ENCODE measurements at regions not wholly inside any gene's neighbourhood (a gene's known extent, or its start where the extent isn't known, plus 50 kb on each side); places are given as distances from the start of the nearest gene placed in this dataset.

DNA sequence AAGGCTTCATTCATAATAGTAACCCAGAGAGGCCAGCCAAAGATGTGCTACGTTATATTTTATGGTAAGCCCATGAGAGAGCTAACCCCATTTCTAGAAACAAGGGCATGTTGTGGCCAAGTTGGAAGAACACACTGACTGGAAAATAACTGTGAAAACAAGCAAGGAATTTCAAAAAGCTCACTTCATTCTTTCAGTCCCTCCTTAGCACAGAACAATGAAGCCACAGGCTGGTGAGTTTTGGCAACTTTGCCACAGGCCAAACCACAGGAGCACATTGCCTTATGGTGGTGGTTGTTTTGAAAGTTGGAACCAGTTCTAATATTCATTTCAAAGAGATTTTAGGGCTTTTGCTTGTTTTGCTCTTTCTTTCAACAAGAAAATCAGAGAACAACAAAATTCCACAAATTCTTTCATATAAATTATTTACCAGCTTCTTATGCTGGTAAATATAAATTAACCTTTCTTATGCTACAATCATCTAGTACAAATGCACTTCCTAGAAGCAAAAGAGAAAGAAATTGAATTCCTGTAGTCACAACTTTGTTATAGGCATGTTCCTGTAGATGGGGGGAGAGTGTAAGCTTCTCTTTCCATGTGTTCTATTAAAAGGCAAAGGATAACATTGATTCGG is 225.4 kb upstream of the RFX3 start:
- DNase-seq (no peak), ATAC-seq (ENCODE audit: low FRiP score) (peak; percentile 53)
- H3K27ac ChIP-seq (ENCODE audit: low read depth in 1 of 2, low read length in 2 of 2) = peak overlapping the region; percentile 6 to 60
- no peak overlapping the region for H3K4me3 ChIP-seq (ENCODE audit: low read length in 2 of 2)
- H3K9me3 ChIP-seq (ENCODE audit: control insufficient read depth, low read length) = no peaks in the 10 kb centered on the region
- WGBS, 2 donors = 3 to 9% methylated on average over 2 of the region's 2 CpGs
- H3K36me3 ChIP-seq (ENCODE audit: control insufficient read depth in 1 of 2, insufficient read depth in 2 of 2, low read length in 1 of 2) = no peaks in the 10 kb centered on the region
- intact Hi-C loops (cut with DNase I) = no loop called here
- no peaks in the 10 kb centered on the region for H3K27me3 ChIP-seq (ENCODE audit: control insufficient read depth in 1 of 2, insufficient read depth in 2 of 2, low read length in 1 of 2)
- H3K4me1 ChIP-seq (ENCODE audit: control insufficient read depth in 1 of 2, insufficient read depth in 2 of 2, low read length in 2 of 2) = peaks cover 5 to 6% of the 10 kb centered on the region in 2 donors

DNA sequence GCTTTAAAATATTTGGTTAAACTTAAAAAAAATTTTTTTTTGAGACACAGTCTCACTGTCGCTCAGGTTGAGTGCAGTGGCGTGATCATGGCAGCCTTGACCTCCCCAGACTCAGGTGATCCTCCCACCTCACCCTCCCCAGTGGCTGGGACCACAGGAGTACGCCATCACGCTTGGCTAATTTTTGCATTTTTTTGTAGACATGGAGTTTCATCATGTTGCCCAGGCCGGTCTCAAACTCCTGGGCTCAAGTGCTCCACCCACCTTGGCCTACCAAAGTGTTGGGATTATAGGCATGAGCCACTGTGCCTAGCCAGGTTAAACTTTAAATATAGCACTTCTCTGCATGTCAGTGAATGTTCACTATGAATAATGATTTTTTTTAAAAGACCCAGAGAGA is 224.5 kb upstream of the RFX3 start:
- WGBS, 2 donors = 77% methylated on average over 5 of the region's 5 CpGs

DNA sequence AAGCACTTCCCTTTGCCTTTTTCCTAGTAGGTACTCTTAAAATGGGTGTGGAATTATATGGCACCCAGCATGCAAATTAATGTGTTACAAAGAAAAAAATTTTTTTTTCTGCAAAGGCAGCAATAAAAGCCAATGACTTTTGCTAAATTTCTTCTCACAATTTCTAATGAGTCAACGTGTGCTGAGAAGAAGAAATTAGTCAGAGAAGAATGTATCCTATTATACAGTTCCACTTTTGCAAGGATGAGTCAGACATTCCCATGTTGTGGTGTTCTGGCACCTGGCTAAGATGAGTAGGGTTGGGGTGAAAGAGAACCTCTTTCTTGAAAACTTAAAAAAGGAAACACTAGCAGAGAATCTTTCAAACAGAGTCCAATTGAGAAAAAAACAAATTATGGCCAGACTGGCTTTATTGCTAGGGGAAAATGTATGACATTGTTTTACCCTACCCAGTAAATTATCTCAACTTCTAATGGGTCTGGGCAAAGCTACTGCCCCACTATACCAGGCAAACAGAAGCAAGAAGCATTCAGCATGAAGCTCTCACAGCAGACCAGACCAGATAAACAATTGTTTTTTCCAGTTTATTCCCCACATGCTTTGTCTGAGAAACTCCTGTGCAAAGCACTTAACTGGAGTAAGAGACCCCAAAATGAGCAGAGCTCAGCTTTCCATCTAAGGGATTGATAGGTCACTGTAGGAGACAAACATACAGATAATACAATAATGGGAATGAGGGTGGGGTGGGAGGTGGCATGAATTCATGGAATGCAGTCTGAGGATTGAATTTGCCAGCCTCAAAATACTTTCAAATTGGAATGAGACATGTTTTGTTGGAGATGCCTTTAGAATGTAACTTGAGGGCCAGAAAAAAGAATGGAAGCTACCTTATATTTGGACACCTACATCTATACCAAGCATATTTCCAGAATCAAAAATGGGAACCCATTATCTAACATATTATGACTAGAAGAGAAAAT is 220.8 kb upstream of the RFX3 start:
- ATAC-seq (ENCODE audit: low FRiP score) (no peak), DNase-seq (no peak)
- Histone ChIP-seq H3K4me1 (ENCODE audit: control insufficient read depth in 1 of 2, insufficient read depth in 2 of 2, low read length in 2 of 2) (peaks cover 5 to 6% of the 10 kb centered on the region in 2 donors), H3K4me3 (ENCODE audit: low read length in 2 of 2) (no peak overlapping the region), H3K9me3 (ENCODE audit: control insufficient read depth, low read length) (no peaks in the 10 kb centered on the region), H3K36me3 (ENCODE audit: control insufficient read depth in 1 of 2, insufficient read depth in 2 of 2, low read length in 1 of 2) (no peaks in the 10 kb centered on the region), H3K27ac (ENCODE audit: low read depth in 1 of 2, low read length in 2 of 2) (no peak overlapping the region), H3K27me3 (ENCODE audit: control insufficient read depth in 1 of 2, insufficient read depth in 2 of 2, low read length in 1 of 2) (no peaks in the 10 kb centered on the region)
- 28 to 44% methylated on average over 1 of the region's 1 CpG for WGBS, 2 donors
- intact Hi-C loops (cut with DNase I) = no loop called here

More for the DNA sequence above, 224.5 kb upstream of the RFX3 start:
- Histone ChIP-seq H3K4me3 (ENCODE audit: low read length in 2 of 2) (no peak overlapping the region), H3K9me3 (ENCODE audit: control insufficient read depth, low read length) (no peaks in the 10 kb centered on the region), H3K27ac (ENCODE audit: low read depth in 1 of 2, low read length in 2 of 2) (no peak overlapping the region), H3K4me1 (ENCODE audit: control insufficient read depth in 1 of 2, insufficient read depth in 2 of 2, low read length in 2 of 2) (peaks cover 5 to 6% of the 10 kb centered on the region in 2 donors), H3K36me3 (ENCODE audit: control insufficient read depth in 1 of 2, insufficient read depth in 2 of 2, low read length in 1 of 2) (no peaks in the 10 kb centered on the region), H3K27me3 (ENCODE audit: control insufficient read depth in 1 of 2, insufficient read depth in 2 of 2, low read length in 1 of 2) (no peaks in the 10 kb centered on the region)
- DNase-seq (no peak), ATAC-seq (ENCODE audit: low FRiP score) (no peak)
- intact Hi-C loops (cut with DNase I) = no loop called here

DNA sequence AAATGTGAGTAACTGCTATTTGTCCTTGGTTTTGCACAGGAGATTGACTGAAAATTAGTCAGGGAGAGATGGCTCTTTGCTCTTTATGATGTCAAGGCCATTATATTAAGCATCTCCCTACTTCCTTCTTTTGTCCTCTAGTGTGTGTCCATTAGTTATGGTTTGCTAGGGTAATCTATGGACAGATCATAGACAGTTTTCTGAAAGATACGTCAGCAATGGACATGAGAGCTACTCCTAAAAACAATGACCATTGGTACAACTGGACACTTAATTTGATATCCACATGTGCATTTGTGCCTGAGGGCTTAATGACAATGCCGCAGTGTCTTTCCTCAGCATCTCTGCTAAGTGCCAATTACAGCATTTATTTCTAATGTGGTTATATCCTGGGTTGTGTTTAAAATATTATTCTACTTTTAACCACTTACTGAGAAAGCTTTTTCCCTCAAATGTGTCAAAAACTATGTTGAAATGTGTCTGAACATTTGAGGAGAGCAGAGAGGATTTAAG is 218.2 kb upstream of the RFX3 start:
- H3K9me3 ChIP-seq (ENCODE audit: control insufficient read depth, low read length) = no peaks in the 10 kb centered on the region
- no peaks in the 10 kb centered on the region for H3K27me3 ChIP-seq (ENCODE audit: control insufficient read depth in 1 of 2, insufficient read depth in 2 of 2, low read length in 1 of 2)
- no peak for DNase-seq
- no peak overlapping the region for H3K4me3 ChIP-seq (ENCODE audit: low read length in 2 of 2)
- H3K4me1 ChIP-seq (ENCODE audit: control insufficient read depth in 1 of 2, insufficient read depth in 2 of 2, low read length in 2 of 2) = peaks cover 0 to 4% of the 10 kb centered on the region in 2 donors
- WGBS, 2 donors = 92% methylated on average over 2 of the region's 2 CpGs
- ATAC-seq (ENCODE audit: low FRiP score) = no peak
- no peaks in the 10 kb centered on the region for H3K36me3 ChIP-seq (ENCODE audit: control insufficient read depth in 1 of 2, insufficient read depth in 2 of 2, low read length in 1 of 2)
- no peak overlapping the region for H3K27ac ChIP-seq (ENCODE audit: low read depth in 1 of 2, low read length in 2 of 2)
- intact Hi-C loops (cut with DNase I) = no loop called here

DNA sequence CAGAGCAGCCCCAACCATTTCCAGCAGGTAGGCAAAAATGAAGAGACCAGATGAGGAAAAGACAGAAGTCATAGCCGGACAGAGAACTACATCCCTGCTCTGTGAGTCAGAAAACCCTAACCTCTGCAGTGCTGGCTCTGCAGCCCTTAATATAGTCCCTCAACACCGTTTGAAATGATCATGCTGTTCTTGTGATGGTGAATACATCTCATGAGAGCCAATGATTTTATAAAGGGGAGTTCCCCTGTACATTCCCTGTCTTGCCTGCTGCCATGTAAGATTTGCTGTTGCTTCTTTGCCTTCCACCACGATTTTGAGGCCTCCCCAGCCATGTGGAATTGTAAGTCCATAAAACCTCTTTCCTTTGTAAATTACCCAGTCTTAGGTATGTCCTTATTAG is 216.8 kb upstream of the RFX3 start:
- Histone ChIP-seq H3K4me1 (ENCODE audit: control insufficient read depth in 1 of 2, insufficient read depth in 2 of 2, low read length in 2 of 2) (peaks cover 0 to 3% of the 10 kb centered on the region in 2 donors), H3K27ac (ENCODE audit: low read depth in 1 of 2, low read length in 2 of 2) (no peak overlapping the region), H3K4me3 (ENCODE audit: low read length in 2 of 2) (no peak overlapping the region), H3K27me3 (ENCODE audit: control insufficient read depth in 1 of 2, insufficient read depth in 2 of 2, low read length in 1 of 2) (no peaks in the 10 kb centered on the region), H3K36me3 (ENCODE audit: control insufficient read depth in 1 of 2, insufficient read depth in 2 of 2, low read length in 1 of 2) (no peaks in the 10 kb centered on the region), H3K9me3 (ENCODE audit: control insufficient read depth, low read length) (no peaks in the 10 kb centered on the region)
- ATAC-seq (ENCODE audit: low FRiP score) (no peak), DNase-seq (no peak)
- intact Hi-C loops (cut with DNase I) = no loop called here
- 76 to 77% methylated on average over 3 of the region's 3 CpGs for WGBS, 2 donors

DNA sequence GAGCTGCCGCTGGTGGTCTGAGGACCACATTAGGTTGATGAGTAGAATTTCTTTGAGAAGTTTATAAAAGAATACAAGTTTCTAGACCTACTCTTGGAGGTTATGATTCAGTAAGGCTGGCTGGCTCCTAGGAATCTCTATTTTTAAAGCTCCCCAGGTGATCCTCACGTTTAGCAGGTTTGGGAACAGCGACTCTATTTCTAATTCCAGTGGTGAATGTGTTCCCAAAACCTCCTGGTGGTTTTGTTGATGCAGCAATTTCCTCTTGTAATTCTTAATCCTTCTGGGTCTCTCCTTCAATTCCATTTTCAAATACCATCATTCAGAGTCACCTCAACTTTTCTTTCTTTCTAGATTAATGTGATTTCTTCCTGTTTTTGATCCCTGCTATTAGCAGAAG is 215.9 kb upstream of the RFX3 start:
- H3K9me3 ChIP-seq (ENCODE audit: control insufficient read depth, low read length) = no peaks in the 10 kb centered on the region
- no peak overlapping the region for H3K27ac ChIP-seq (ENCODE audit: low read depth in 1 of 2, low read length in 2 of 2)
- H3K4me3 ChIP-seq (ENCODE audit: low read length in 2 of 2) = no peak overlapping the region
- intact Hi-C loops (cut with DNase I) = no loop called here
- no peaks in the 10 kb centered on the region for H3K27me3 ChIP-seq (ENCODE audit: control insufficient read depth in 1 of 2, insufficient read depth in 2 of 2, low read length in 1 of 2)
- H3K4me1 ChIP-seq (ENCODE audit: control insufficient read depth in 1 of 2, insufficient read depth in 2 of 2, low read length in 2 of 2) = peaks cover 0 to 1% of the 10 kb centered on the region in 2 donors
- ATAC-seq (ENCODE audit: low FRiP score) (no peak), DNase-seq (no peak)
- no peaks in the 10 kb centered on the region for H3K36me3 ChIP-seq (ENCODE audit: control insufficient read depth in 1 of 2, insufficient read depth in 2 of 2, low read length in 1 of 2)
- 65 to 71% methylated on average over 3 of the region's 3 CpGs for WGBS, 2 donors

DNA sequence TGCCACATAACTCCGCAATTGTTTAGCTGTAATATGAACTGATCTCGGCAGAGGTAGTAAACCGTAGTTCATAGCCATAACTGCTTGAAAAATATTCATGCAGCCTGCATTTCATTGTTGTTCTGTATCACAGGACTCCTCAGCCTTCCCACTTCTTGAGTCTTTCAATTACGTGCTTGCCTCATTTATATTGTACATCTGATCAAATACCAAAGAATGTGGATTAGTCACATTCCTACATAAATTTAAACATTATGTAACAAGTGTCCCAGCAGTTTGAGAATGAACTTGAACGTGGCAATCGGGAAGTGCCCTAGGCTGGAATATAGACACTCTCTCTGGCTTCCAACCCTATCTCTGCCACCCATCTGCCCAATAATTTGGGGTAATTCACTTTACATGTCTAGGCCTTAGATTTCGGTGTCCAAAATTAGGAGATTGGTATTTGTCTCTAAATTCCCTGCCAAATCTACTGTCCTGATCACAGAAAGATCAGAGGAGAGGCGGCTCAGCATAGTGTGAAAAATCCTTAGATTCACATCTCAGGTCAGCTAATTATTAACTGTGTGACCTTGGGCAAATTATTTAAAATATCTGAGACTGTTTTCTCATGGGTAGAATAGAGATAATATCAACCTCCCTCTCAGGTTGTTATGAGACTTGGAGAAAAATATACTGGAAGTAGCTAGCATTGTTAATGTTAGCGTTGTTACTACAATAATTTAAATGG is 215.1 kb upstream of the RFX3 start:
- 86 to 88% methylated on average over 9 of the region's 9 CpGs for WGBS, 2 donors
- Histone ChIP-seq H3K4me3 (ENCODE audit: low read length in 2 of 2) (no peak overlapping the region), H3K36me3 (ENCODE audit: control insufficient read depth in 1 of 2, insufficient read depth in 2 of 2, low read length in 1 of 2) (no peaks in the 10 kb centered on the region), H3K9me3 (ENCODE audit: control insufficient read depth, low read length) (no peaks in the 10 kb centered on the region), H3K27me3 (ENCODE audit: control insufficient read depth in 1 of 2, insufficient read depth in 2 of 2, low read length in 1 of 2) (no peaks in the 10 kb centered on the region), H3K4me1 (ENCODE audit: control insufficient read depth in 1 of 2, insufficient read depth in 2 of 2, low read length in 2 of 2) (no peaks in the 10 kb centered on the region), H3K27ac (ENCODE audit: low read depth in 1 of 2, low read length in 2 of 2) (no peak overlapping the region)
- DNase-seq (no peak), ATAC-seq (ENCODE audit: low FRiP score) (no peak)
- intact Hi-C loops (cut with DNase I) = no loop called here

DNA sequence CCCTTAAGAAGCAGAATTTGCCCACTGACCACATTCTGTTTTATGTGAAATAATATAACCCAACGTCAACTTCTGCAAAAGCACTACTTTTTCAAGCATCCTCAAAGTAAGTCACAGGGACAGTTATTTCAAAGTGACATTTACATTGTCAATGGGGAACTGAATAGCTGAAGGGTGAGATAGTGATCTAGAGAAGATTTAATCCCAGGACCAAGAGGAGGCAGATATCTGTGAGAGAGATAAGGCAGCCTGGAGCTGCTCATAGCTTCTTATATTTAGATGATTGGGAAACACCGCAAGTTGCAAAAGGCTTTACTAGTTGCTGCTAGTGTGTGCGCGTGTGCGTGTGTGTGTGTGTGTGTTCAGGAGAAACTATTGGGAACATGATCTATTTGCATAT is 210.4 kb upstream of the RFX3 start:
- no peaks in the 10 kb centered on the region for H3K9me3 ChIP-seq (ENCODE audit: control insufficient read depth, low read length)
- H3K4me3 ChIP-seq (ENCODE audit: low read length in 2 of 2) = no peak overlapping the region
- no peak for DNase-seq
- no peaks in the 10 kb centered on the region for H3K27me3 ChIP-seq (ENCODE audit: control insufficient read depth in 1 of 2, insufficient read depth in 2 of 2, low read length in 1 of 2)
- no peak for ATAC-seq (ENCODE audit: low FRiP score)
- H3K4me1 ChIP-seq (ENCODE audit: control insufficient read depth in 1 of 2, insufficient read depth in 2 of 2, low read length in 2 of 2) = no peaks in the 10 kb centered on the region
- H3K36me3 ChIP-seq (ENCODE audit: control insufficient read depth in 1 of 2, insufficient read depth in 2 of 2, low read length in 1 of 2) = no peaks in the 10 kb centered on the region
- intact Hi-C loops (cut with DNase I) = loop anchor here (5.0 to 10.0 kb wide), 4 partner anchors 339 to 599 kb away; no protein-coding TSS in a partner anchor
- WGBS, 2 donors = 69% methylated on average over 5 of the region's 5 CpGs
- no peak overlapping the region for H3K27ac ChIP-seq (ENCODE audit: low read depth in 1 of 2, low read length in 2 of 2)

All from aorta (tissue), 5 donors.